ENCODE measurements at regions not wholly inside any gene's neighbourhood (a gene's known extent, or its start where the extent isn't known, plus 50 kb on each side); places are given as distances from the start of the nearest gene placed in this dataset.

GRCh38 chr13:61770681-61771080 is 355.0 kb upstream of the PCDH20 start (continued):
- TF ChIP-seq ZNF407 (CRISPR knock-in tag; IDR thresholded peaks at IDR 0.05; ENCODE audit: not compliant biosample characterization): no peak
- no peak for TF ChIP-seq ZNF720 (CRISPR knock-in tag; IDR thresholded peaks at IDR 0.05)

DNA sequence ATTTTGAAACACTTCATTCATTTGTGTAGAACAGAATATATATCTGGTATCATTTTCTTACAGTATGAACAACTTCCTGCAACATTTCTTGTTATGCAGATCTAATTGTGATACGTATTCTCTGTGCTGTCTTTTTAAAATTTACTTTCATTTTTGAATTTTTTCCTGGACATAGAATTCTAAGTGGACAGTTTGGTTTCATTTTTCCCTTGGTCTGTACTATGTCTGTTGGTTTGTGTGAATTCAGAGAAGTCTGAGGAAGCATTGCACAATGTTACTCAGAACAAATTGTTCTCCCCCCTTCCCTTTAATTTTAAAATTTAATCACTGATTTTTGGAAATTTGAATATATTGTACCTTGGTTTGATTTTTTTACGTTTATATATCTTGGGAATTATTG is 352.5 kb upstream of the PCDH20 start:
- H3K27ac ChIP-seq (ENCODE audit: extremely low read length, insufficient read depth, low read length): no peak overlapping the region
- FAIRE-seq (no peak), ATAC-seq (no peak), DNase-seq (ENCODE audit: low spot score) (no peak)
- whole genome bisulfite sequencing (ENCODE audit: low lambda C conversion rate): 0% methylated on average over 2 of the region's 2 CpGs
- H3K4me1 ChIP-seq (ENCODE audit: insufficient read depth, low read length): no peaks in the 10 kb centered on the region
- no peaks in the 10 kb centered on the region for H3K79me2 ChIP-seq (ENCODE audit: insufficient read depth, low read length)
- no peak overlapping the region for H3K4me3 ChIP-seq (replicated peaks in 1 of 3; ENCODE audit: insufficient read depth in 1 of 3, low read depth in 2 of 3, low read length in 3 of 3)
- CTCF ChIA-PET (ENCODE audit: low intra/inter-chr PET ratio, low total read pairs): no interaction called here
- in situ Hi-C loops (cut with HindIII; ENCODE audit: extremely low pct_ligation_motif_present, low pct_unique_long_range_greater_than_20kb): no loop called here
- intact Hi-C loops (cut with micrococcal nuclease; ENCODE audit: unreplicated experiment): no loop called here
- POLR2A ChIA-PET: no interaction called here
- no peaks in the 10 kb centered on the region for H3K27me3 ChIP-seq (ENCODE audit: control insufficient read depth in 1 of 2, insufficient read depth in 2 of 2, low read length in 2 of 2)
- no TSS peak for BruUV-seq (replicated peaks)
- no peaks in the 10 kb centered on the region for H3K9me3 ChIP-seq (ENCODE audit: low read length)
- H3K36me3 ChIP-seq (replicated peaks in 1 of 2; ENCODE audit: control insufficient read depth in 1 of 2, insufficient read depth in 2 of 2, low read length in 2 of 2): no peaks in the 10 kb centered on the region
- H2AFZ ChIP-seq (ENCODE audit: low read length): no peak overlapping the region
- no peak overlapping the region for H3K4me2 ChIP-seq (ENCODE audit: low read depth, low read length)
- H3K9ac ChIP-seq (ENCODE audit: insufficient read depth, low read depth, low read length): no peak overlapping the region
- no peaks in the 10 kb centered on the region for H4K20me1 ChIP-seq (ENCODE audit: insufficient read depth, low read length)
- TF ChIP-seq SRF (IDR thresholded peaks at IDR 0.05; ENCODE audit: low read depth, low read length): no peak
- TF ChIP-seq, protein P1, sequence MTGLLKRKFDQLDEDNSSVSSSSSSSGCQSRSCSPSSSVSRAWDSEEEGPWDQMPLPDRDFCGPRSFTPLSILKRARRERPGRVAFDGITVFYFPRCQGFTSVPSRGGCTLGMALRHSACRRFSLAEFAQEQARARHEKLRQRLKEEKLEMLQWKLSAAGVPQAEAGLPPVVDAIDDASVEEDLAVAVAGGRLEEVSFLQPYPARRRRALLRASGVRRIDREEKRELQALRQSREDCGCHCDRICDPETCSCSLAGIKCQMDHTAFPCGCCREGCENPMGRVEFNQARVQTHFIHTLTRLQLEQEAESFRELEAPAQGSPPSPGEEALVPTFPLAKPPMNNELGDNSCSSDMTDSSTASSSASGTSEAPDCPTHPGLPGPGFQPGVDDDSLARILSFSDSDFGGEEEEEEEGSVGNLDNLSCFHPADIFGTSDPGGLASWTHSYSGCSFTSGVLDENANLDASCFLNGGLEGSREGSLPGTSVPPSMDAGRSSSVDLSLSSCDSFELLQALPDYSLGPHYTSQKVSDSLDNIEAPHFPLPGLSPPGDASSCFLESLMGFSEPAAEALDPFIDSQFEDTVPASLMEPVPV (CRISPR knock-in tag; IDR thresholded peaks at IDR 0.05): no peak
- no peak for TF ChIP-seq SSRP1 (CRISPR knock-in tag; IDR thresholded peaks at IDR 0.05)
- no peak for TF ChIP-seq ZNF747 (CRISPR knock-in tag; IDR thresholded peaks at IDR 0.05; ENCODE audit: borderline replicate concordance)
- TF ChIP-seq, protein P2, sequence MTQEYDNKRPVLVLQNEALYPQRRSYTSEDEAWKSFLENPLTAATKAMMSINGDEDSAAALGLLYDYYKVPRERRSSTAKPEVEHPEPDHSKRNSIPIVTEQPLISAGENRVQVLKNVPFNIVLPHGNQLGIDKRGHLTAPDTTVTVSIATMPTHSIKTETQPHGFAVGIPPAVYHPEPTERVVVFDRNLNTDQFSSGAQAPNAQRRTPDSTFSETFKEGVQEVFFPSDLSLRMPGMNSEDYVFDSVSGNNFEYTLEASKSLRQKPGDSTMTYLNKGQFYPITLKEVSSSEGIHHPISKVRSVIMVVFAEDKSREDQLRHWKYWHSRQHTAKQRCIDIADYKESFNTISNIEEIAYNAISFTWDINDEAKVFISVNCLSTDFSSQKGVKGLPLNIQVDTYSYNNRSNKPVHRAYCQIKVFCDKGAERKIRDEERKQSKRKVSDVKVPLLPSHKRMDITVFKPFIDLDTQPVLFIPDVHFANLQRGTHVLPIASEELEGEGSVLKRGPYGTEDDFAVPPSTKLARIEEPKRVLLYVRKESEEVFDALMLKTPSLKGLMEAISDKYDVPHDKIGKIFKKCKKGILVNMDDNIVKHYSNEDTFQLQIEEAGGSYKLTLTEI (CRISPR knock-in tag; conservative IDR thresholded peaks at IDR 0.05): no peak
- TF ChIP-seq ZSCAN31 (CRISPR knock-in tag; IDR thresholded peaks at IDR 0.05; ENCODE audit: low read depth): no peak
- TF ChIP-seq THAP7 (CRISPR knock-in tag; IDR thresholded peaks at IDR 0.05): no peak
- TF ChIP-seq SMC3 (IDR thresholded peaks at IDR 0.05; ENCODE audit: low read length): no peak
